ENCODE measurements at regions not wholly inside any gene's neighbourhood (a gene's known extent, or its start where the extent isn't known, plus 50 kb on each side); places are given as distances from the start of the nearest gene placed in this dataset.

GRCh38 chr11:82675838-82676237, 57.8 kb downstream of the FAM181B start:
- no peak for TF ChIP-seq CTCF (IDR thresholded peaks at IDR 0.05; ENCODE audit: low read depth, low read length, poor library complexity, severe bottlenecking)
- no peak for TF ChIP-seq EZH2phosphoT487 (IDR thresholded peaks at IDR 0.05; ENCODE audit: borderline replicate concordance, low read length)
